K562 (cell line): ENCODE measurements at regions not wholly inside any gene's neighbourhood (a gene's known extent, or its start where the extent isn't known, plus 50 kb on each side); places are given as distances from the start of the nearest gene placed in this dataset.

Source experiments
- BDP1 ChIP-seq: IDR thresholded peaks from 3 replicates; pipeline ENCODE4 v1.6.1; 2011; ENCODE audit not compliant: insufficient read length, insufficient read depth
- CEBPB ChIP-seq: fragments of 450-650 bp; IDR thresholded peaks from 2 replicates; pipeline ENCODE4 v1.6.1; 2016; ENCODE audit warnings: missing genetic modification characterization, missing compliant biosample characterization
- HNRNPUL1 ChIP-seq: fragments of 200-400 bp; formaldehyde crosslinking; IDR thresholded peaks from 2 replicates; pipeline ENCODE4 v1.6.1; 2017; ENCODE audit warnings: low read length
- RAD21 ChIP-seq, 2 experiments: fragments of 250-450 bp in 1 of 2; fragments of 450-650 bp in 1 of 2; sonication (Bioruptor Pico) in 1 of 2; formaldehyde crosslinking in 1 of 2; IDR thresholded peaks in 1 of 2; conservative IDR thresholded peaks in 1 of 2; 2 replicates each; pipeline versions ENCODE4 v1.4.0 to v1.8.0; 2020 to 2022; ENCODE audit warnings: mild to moderate bottlenecking in 2 of 2, moderate library complexity in 1 of 2
- TAF7 ChIP-seq: fragments of 450-650 bp; IDR thresholded peaks from 2 replicates; pipeline ENCODE4 v1.6.1; 2016; ENCODE audit warnings: missing genetic modification characterization, missing compliant biosample characterization
- ZBTB17 ChIP-seq: fragments of 450-650 bp; formaldehyde crosslinking; IDR thresholded peaks from 2 replicates; pipeline ENCODE4 v1.4.0; 2020; ENCODE audit warnings: mild to moderate bottlenecking
- ZNF175 ChIP-seq: fragments of 200-800 bp; sonication (Bioruptor generic); IDR thresholded peaks from 2 replicates; pipeline ENCODE4 v1.6.1; 2016; ENCODE audit warnings: low read depth, mild to moderate bottlenecking, missing genetic modification characterization, missing compliant biosample characterization
- TF ChIP-seq, protein P1 (sequence below): fragments of 250-450 bp; sonication (Bioruptor Pico); IDR thresholded peaks from 2 replicates; pipeline ENCODE4 v1.4.0; 2020
- TF ChIP-seq, protein P2 (sequence below), 3 experiments: IDR thresholded peaks in 2 of 3; conservative IDR thresholded peaks in 1 of 3; 2 replicates each; pipeline ENCODE4 v1.5.1; 2011 to 2012; ENCODE audit warnings: low read length in 3 of 3, mild to moderate bottlenecking in 3 of 3, control low read depth in 2 of 3, improper control_type of control experiment in 1 of 3, inconsistent platforms in 1 of 3, low read depth in 1 of 3, mixed read lengths in 1 of 3, moderate library complexity in 1 of 3; ENCODE audit not compliant: insufficient read depth in 2 of 3
- TF ChIP-seq, protein P3 (sequence below), 2 experiments: fragments of 450-650 bp in 1 of 2; IDR thresholded peaks; 2 replicates each; pipeline ENCODE4 v1.6.1; 2011 to 2017; ENCODE audit warnings: low read depth in 2 of 2, antibody characterized with exemption in 1 of 2, borderline replicate concordance in 1 of 2, low read length in 1 of 2, mild to moderate bottlenecking in 1 of 2, mixed read lengths in 1 of 2; ENCODE audit not compliant: control insufficient read depth in 1 of 2
- TF ChIP-seq, protein P4 (sequence below): fragments of 250-450 bp; sonication (Bioruptor Pico); IDR thresholded peaks from 2 replicates; pipeline ENCODE4 v1.8.0; 2021; ENCODE audit warnings: moderate library complexity, mild to moderate bottlenecking, inconsistent platforms

DNA sequence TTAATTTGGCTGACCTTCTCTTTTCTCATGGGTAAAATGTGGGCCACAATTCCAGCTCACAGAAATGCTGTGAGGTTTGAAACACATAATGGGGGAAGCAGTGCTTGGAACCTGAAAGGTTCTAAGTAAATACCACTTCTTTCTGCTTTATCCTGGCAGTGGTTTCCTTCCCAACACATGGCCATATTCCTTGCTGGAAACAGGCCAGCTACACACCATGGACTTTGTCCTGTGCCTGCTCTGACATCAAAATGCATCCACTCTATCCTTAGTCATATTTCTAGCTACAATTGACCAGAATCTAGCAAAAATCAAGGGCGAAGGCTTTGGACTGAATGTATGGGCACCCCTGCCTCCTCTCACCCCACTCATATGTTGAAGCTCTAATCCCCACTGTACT is 93.1 kb upstream of the TRPC7 start:
- TF ChIP-seq HNRNPUL1 (no peak), CEBPB (no peak), BDP1 (no peak), ZBTB17 (no peak), TAF7 (tag) (no peak), ZNF175 (no peak), RAD21 (CRISPR knock-in tag; conservative IDR thresholded peaks at IDR 0.05 in 1 of 2, IDR thresholded peaks at IDR 0.05 in 1 of 2) (no peak)
- TF ChIP-seq, protein P1, sequence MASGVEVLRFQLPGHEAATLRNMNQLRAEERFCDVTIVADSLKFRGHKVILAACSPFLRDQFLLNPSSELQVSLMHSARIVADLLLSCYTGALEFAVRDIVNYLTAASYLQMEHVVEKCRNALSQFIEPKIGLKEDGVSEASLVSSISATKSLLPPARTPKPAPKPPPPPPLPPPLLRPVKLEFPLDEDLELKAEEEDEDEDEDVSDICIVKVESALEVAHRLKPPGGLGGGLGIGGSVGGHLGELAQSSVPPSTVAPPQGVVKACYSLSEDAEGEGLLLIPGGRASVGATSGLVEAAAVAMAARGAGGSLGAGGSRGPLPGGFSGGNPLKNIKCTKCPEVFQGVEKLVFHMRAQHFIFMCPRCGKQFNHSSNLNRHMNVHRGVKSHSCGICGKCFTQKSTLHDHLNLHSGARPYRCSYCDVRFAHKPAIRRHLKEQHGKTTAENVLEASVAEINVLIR, result no peak
- TF ChIP-seq, protein P2, sequence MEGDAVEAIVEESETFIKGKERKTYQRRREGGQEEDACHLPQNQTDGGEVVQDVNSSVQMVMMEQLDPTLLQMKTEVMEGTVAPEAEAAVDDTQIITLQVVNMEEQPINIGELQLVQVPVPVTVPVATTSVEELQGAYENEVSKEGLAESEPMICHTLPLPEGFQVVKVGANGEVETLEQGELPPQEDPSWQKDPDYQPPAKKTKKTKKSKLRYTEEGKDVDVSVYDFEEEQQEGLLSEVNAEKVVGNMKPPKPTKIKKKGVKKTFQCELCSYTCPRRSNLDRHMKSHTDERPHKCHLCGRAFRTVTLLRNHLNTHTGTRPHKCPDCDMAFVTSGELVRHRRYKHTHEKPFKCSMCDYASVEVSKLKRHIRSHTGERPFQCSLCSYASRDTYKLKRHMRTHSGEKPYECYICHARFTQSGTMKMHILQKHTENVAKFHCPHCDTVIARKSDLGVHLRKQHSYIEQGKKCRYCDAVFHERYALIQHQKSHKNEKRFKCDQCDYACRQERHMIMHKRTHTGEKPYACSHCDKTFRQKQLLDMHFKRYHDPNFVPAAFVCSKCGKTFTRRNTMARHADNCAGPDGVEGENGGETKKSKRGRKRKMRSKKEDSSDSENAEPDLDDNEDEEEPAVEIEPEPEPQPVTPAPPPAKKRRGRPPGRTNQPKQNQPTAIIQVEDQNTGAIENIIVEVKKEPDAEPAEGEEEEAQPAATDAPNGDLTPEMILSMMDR (IDR thresholded peaks at IDR 0.05 in 2 of 3, conservative IDR thresholded peaks at IDR 0.05 in 1 of 3; ENCODE audit: insufficient read depth in 2 of 3, low read depth in 1 of 3, low read length in 3 of 3), result no peak
- TF ChIP-seq, protein P3, sequence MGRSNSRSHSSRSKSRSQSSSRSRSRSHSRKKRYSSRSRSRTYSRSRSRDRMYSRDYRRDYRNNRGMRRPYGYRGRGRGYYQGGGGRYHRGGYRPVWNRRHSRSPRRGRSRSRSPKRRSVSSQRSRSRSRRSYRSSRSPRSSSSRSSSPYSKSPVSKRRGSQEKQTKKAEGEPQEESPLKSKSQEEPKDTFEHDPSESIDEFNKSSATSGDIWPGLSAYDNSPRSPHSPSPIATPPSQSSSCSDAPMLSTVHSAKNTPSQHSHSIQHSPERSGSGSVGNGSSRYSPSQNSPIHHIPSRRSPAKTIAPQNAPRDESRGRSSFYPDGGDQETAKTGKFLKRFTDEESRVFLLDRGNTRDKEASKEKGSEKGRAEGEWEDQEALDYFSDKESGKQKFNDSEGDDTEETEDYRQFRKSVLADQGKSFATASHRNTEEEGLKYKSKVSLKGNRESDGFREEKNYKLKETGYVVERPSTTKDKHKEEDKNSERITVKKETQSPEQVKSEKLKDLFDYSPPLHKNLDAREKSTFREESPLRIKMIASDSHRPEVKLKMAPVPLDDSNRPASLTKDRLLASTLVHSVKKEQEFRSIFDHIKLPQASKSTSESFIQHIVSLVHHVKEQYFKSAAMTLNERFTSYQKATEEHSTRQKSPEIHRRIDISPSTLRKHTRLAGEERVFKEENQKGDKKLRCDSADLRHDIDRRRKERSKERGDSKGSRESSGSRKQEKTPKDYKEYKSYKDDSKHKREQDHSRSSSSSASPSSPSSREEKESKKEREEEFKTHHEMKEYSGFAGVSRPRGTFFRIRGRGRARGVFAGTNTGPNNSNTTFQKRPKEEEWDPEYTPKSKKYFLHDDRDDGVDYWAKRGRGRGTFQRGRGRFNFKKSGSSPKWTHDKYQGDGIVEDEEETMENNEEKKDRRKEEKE (IDR thresholded peaks at IDR 0.05; ENCODE audit: borderline replicate concordance in 1 of 2, control insufficient read depth in 1 of 2, low read depth in 2 of 2, low read length in 1 of 2), result no peak
- TF ChIP-seq, protein P4, sequence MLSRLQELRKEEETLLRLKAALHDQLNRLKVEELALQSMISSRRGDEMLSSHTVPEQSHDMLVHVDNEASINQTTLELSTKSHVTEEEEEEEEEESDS (CRISPR knock-in tag), result no peak
